ENCODE measurements at regions not wholly inside any gene's neighbourhood (a gene's known extent, or its start where the extent isn't known, plus 50 kb on each side); places are given as distances from the start of the nearest gene placed in this dataset.
"Not testable (repeated sequence)": the region's sequence is repeated elsewhere in the genome, so short reads cannot be mapped to it uniquely, and the experiment has no call there.

- not testable (repeated sequence) for TF ChIP-seq CTCF (IDR thresholded peaks at IDR 0.05 in 2 of 3, conservative IDR thresholded peaks at IDR 0.05 in 1 of 3; ENCODE audit: borderline replicate concordance in 1 of 3, insufficient read depth in 1 of 3, low read depth in 2 of 3, low read length in 2 of 3); POLR2A (IDR thresholded peaks at IDR 0.05; ENCODE audit: borderline replicate concordance, extremely low read depth, insufficient read depth, insufficient read length); ZFX (IDR thresholded peaks at IDR 0.05); ZNF274 (IDR thresholded peaks at IDR 0.05; ENCODE audit: low read depth, low read length)
These were observed 77.5 kb upstream of the RGPD5 start for GRCh38 chr2:109716596-109716995.
